GM21515 (cell line): ENCODE measurements at regions not wholly inside any gene's neighbourhood (a gene's known extent, or its start where the extent isn't known, plus 50 kb on each side); places are given as distances from the start of the nearest gene placed in this dataset.
"Not testable (repeated sequence)": the region's sequence is repeated elsewhere in the genome, so short reads cannot be mapped to it uniquely, and the experiment has no call there.

Source experiments
- ATAC-seq: cut with Tn5 transposase; IDR thresholded peaks from one replicate; pipeline ENCODE4 v1.9.1; 2021; ENCODE audit not compliant: unreplicated experiment

GRCh38 chr16:79954921-79955705 is 354.6 kb upstream of the MAF start:
- ATAC-seq: no peak

- no peak for ATAC-seq
These were observed 350.6 kb upstream of the MAF start for GRCh38 chr16:79950932-79951719.

DNA sequence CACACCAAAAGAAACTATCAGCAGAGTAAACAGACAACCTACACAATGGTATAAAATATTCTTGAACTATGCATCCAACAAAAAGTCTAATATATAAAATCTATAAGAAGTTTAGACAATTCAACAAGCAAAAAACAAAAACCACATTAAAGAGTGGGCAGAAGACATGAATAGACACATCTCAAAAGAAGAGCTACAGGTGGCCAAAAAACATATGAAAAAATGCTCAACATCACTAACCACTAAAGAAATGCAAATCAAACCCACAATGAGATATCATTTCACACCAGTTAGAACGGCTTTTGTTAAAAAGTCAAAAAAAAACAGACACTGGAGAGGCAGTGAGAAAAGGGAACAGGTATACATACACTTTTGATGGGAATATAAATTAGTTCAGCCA is 348.9 kb upstream of the MAF start:
- ATAC-seq: no peak

GRCh38 chr16:79947771-79948170 is 347.2 kb upstream of the MAF start:
- ATAC-seq: no peak

GRCh38 chr16:79946252-79946651 is 345.7 kb upstream of the MAF start:
- ATAC-seq: no peak

DNA sequence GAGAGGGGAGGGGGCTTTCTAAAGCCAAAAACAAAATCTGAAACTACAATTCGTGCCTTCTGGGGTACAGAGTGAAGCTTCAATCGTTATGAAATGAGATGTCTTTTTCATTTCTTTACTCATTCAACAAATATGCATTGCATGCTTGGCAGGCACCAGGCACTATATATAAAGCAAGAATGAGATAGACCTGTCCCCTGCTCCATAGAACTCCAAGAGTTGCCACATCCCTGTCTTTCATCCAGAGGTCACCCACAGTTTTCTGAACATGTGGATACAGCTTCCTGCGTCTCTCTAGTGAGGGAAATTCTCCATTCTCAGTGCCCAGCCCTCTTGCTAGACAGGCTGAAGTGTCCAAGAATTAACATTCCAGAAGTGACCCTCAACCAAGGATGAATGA is 343.2 kb upstream of the MAF start:
- no peak for ATAC-seq

- no peak for ATAC-seq
These were observed 338.0 kb upstream of the MAF start for GRCh38 chr16:79938575-79938974.

DNA sequence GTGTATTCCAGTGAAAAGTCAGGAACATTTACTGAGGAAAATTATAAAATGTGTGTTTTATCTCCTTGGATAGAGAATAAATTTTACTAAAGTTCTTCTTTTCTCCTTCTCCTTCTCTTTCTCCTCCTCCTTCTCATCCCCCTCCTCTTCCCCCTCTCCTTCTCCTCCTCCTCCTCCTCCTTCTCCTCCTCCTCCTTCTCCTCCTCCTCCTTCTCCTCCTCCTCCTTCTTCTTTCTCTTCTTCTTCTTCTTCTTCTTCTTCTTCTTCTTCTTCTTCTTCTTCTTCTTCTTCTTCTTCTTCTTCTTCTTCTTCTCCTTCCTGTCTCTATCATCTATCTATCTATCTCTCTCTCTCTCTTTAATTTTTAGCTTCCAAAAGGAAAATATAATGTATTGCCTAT is 337.1 kb upstream of the MAF start:
- ATAC-seq: not testable (repeated sequence)

DNA sequence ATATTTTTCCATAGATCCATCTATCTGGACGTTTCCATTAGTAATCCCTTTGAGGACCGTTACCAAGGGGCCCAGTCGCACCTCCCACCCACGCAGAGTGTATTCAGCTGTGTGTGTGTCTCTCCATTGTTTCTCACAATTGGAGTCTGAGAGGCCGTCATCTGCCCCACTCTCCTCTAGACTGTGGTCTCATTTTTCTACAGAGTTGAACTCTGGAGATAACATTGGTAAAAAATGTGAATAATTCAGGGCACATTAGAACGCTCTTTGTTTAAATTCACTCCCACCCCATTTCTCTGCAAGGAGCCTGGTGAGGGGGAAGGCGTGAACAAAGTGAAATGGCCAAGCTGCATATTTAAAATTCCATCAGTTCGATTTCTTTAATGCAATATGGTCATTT is 333.1 kb upstream of the MAF start:
- ATAC-seq: no peak

DNA sequence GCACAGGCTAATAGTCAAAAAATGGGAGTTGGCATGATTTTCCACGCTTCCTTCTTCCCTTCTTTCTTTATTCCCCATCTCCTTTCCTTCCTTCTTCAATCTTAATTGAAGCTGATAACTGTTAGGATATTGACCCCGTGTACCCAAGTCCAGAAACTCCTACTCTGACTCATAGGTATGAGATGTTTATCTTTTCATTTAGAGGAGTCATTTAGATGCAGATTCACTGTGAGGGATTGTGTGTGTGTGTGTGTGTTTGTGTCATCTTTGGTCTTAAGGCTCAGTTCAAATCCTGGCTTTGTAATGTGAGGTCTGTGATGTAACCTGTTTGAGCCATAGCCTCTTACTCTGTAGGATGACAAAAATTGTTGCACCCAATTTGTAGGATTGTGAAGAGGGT is 332.0 kb upstream of the MAF start:
- ATAC-seq: no peak

DNA sequence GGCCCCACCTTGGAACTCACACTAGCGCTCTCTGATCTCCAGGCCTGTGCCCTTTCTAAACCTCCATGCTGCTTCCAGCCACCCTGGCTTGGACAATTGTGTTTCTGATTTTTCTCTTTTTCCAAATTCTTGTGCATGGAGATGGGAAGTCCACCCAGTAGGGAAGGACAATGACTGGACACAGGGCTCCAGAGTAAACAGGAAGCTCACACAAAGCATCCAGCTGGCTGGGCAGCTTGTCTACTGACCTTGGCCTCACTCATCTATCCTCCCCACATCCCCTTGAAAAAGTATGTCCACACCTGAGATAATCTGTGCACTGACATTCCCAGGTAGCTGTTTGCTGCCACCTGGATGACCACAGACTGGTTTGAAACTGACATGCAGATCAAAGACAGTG is 331.2 kb upstream of the MAF start:
- ATAC-seq: no peak

GRCh38 chr16:79929260-79929965 is 328.9 kb upstream of the MAF start:
- ATAC-seq: no peak

- no peak for ATAC-seq
These were observed 327.8 kb upstream of the MAF start for GRCh38 chr16:79928142-79928873.

DNA sequence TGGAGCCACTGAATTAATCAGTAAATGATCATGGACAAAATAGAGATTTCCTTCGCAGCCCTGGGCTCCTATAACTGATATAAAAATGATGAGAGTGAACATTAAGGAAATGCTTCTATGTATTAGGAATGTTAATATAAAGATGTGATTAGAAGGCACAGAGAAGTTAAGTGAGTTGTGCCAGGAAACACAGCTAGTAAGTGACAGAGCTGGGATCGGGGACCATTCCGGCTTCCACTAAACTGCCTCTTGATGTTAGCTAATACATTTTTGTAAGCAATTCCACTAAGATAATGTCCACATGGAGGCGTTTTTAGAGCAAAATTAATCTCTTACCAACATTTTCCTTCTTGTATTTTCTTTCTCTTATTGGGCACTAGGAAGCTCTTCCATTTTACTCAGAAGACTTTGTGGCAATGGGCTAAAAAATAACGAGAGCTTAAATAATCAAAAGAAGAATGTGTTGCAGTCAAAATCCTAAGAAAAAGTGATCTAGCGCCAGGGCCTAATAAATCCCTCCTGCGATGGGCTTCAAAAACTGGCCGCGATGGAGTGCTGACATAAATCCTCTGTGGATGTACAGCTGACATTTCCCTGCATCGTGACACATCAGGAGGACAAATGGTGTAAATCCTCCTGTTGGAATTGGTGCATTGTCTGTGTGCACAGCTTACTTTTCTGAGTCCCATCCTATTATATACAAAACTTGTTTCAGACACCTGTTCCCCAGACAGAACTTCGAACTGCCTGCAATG is 326.1 kb upstream of the MAF start:
- no peak for ATAC-seq

- no peak for ATAC-seq
These were observed 322.9 kb upstream of the MAF start for GRCh38 chr16:79923431-79923830.

DNA sequence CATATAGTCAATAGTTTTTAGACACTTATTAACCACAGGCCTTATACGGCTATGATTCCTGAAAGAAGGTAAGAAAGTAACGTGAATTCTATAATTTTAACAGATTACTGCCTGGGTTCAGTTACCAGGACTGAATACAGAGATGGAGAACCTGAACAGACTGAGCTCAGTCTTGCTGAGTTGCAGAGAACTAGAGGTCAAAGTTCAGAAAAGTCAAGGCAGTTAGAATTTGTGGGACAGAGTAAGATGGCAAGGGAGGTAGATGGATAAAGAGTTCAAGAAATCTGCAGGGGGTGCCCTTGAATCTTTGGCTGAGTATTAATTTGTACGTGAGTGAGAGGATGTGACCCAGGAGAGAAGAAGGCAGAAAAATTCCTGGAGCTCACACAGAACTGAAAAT is 320.1 kb upstream of the MAF start:
- ATAC-seq: no peak

- no peak for ATAC-seq
These were observed 318.4 kb upstream of the MAF start for GRCh38 chr16:79918916-79919315.

- no peak for ATAC-seq
These were observed 315.2 kb upstream of the MAF start for GRCh38 chr16:79915761-79916160.

- ATAC-seq: no peak
These were observed 314.6 kb upstream of the MAF start for GRCh38 chr16:79914961-79915720.
